H1 (cell line): ENCODE measurements at regions not wholly inside any gene's neighbourhood (a gene's known extent, or its start where the extent isn't known, plus 50 kb on each side); places are given as distances from the start of the nearest gene placed in this dataset.

ENCODE experiments used
- CTCF ChIA-PET: fragments of 300-600 bp; sonication (Branson Sonifier 250); formaldehyde crosslinking; loops from one replicate; lab custom pipeline; 2021; ENCODE audit not compliant: partially characterized antibody; lab: Charles Lee
- POLR2A ChIA-PET: fragments of 300-600 bp; sonication (Branson Sonifier 250); formaldehyde crosslinking; loops from one replicate; lab custom pipeline; 2021; ENCODE audit warnings: inconsistent platforms; ENCODE audit not compliant: partially characterized antibody; lab: Charles Lee
- DNase-seq, 2 experiments: peaks; one replicate each; pipeline versions ENCODE4 v3.0.0 to v3.0.0-alpha.2; 2010 to 2022; ENCODE audit warnings: low spot score in 2 of 2, low read depth in 1 of 2, mixed read lengths in 1 of 2
- FAIRE-seq: peaks from 2 replicates; lab custom pipeline; 2011; peaks lifted over from hg19 to GRCh38; lab: Jason Lieb, UNC
- H2AFZ ChIP-seq: 2 replicates; pipeline ENCODE4 v1.8.1; 2012; ENCODE audit warnings: low read length, inconsistent platforms
- H2AK5ac ChIP-seq: 2 replicates; pipeline ENCODE4 v1.6.1; 2013; ENCODE audit warnings: low read depth, low read length
- H2BK120ac ChIP-seq: replicated peaks from 2 replicates; pipeline ENCODE3; 2013; ENCODE audit warnings: low read depth, low read length, inconsistent platforms
- H2BK12ac ChIP-seq: 2 replicates; pipeline ENCODE4 v1.6.1; 2013; ENCODE audit warnings: low read depth, low read length
- H2BK15ac ChIP-seq: 2 replicates; pipeline ENCODE4 v1.6.1; 2013; ENCODE audit warnings: low read length
- H2BK20ac ChIP-seq: 2 replicates; pipeline ENCODE4 v1.6.1; 2013; ENCODE audit warnings: low read length
- H2BK5ac ChIP-seq: 2 replicates; pipeline ENCODE4 v1.6.1; 2013; ENCODE audit warnings: low read depth, low read length
- H3K14ac ChIP-seq: 2 replicates; pipeline ENCODE4 v1.6.1; 2013; ENCODE audit warnings: inconsistent platforms; ENCODE audit not compliant: insufficient read length
- H3K18ac ChIP-seq: 2 replicates; pipeline ENCODE4 v1.6.1; 2013; ENCODE audit warnings: low read length; ENCODE audit errors: extremely low read depth
- H3K23ac ChIP-seq: 2 replicates; pipeline ENCODE4 v1.6.1; 2013; ENCODE audit warnings: inconsistent platforms; ENCODE audit not compliant: insufficient read length
- H3K23me2 ChIP-seq: 2 replicates; pipeline ENCODE4 v1.6.1; 2013; ENCODE audit warnings: low read depth, low read length
- H3K27ac ChIP-seq: 2 replicates; pipeline ENCODE4 v1.6.1; 2011; ENCODE audit warnings: low read depth, low read length, inconsistent platforms
- H3K27me3 ChIP-seq, 4 experiments: replicated peaks in 1 of 4; 1 replicate in 1 of 4; 2 replicates in 3 of 4; pipeline versions ENCODE4 v1.6.1 to v1.8.1; 2011 to 2013; ENCODE audit warnings: low read length in 3 of 4, mild to moderate bottlenecking in 3 of 4, inconsistent platforms in 2 of 4, mixed read lengths in 2 of 4, moderate library complexity in 1 of 4; ENCODE audit not compliant: control insufficient read depth in 3 of 4, insufficient read depth in 3 of 4; ENCODE audit errors: extremely low read depth in 1 of 4
- H3K36me3 ChIP-seq, 4 experiments: 2 replicates each; pipeline versions ENCODE4 v1.6.1 to v1.8.1; 2011 to 2013; ENCODE audit warnings: mild to moderate bottlenecking in 4 of 4, low read length in 3 of 4, moderate library complexity in 2 of 4, control low read depth in 1 of 4, inconsistent platforms in 1 of 4; ENCODE audit not compliant: insufficient read depth in 4 of 4, control insufficient read depth in 2 of 4
- H3K4ac ChIP-seq: replicated peaks from 2 replicates; pipeline ENCODE3; 2013; ENCODE audit warnings: low read length, low read depth, mixed read lengths, inconsistent platforms; ENCODE audit not compliant: insufficient read length
- H3K4me1 ChIP-seq, 4 experiments: replicated peaks in 1 of 4; 1 replicate in 1 of 4; 2 replicates in 3 of 4; pipeline versions ENCODE4 v1.6.1 to v1.8.1; 2011 to 2013; ENCODE audit warnings: low read length in 3 of 4, inconsistent platforms in 2 of 4, mixed read lengths in 1 of 4; ENCODE audit not compliant: insufficient read depth in 4 of 4, control insufficient read depth in 3 of 4
- H3K4me2 ChIP-seq, 2 experiments: 2 replicates each; pipeline versions ENCODE4 v1.6.1 to v1.8.1; 2011 to 2013; ENCODE audit warnings: low read depth in 2 of 2, low read length in 2 of 2, control low read depth in 1 of 2, inconsistent platforms in 1 of 2, mild to moderate bottlenecking in 1 of 2; ENCODE audit not compliant: insufficient read depth in 1 of 2
- H3K4me3 ChIP-seq, 4 experiments: fragments of 200-600, 300-600 bp in 1 of 4; sonication (generic), shearing (Covaris generic), sonication (Bioruptor Twin) in 1 of 4; 2 replicates each; pipeline versions ENCODE4 v1.5.1 to v1.8.1; 2011 to 2016; ENCODE audit warnings: low read length in 4 of 4, low read depth in 3 of 4, control low read depth in 2 of 4, inconsistent platforms in 2 of 4, mild to moderate bottlenecking in 2 of 4, mixed read lengths in 1 of 4, moderate library complexity in 1 of 4; ENCODE audit not compliant: insufficient read depth in 2 of 4; ENCODE audit errors: extremely low read depth in 1 of 4
- H3K56ac ChIP-seq: replicated peaks from 2 replicates; pipeline ENCODE3; 2013; ENCODE audit warnings: low read depth, mild to moderate bottlenecking, mixed read lengths, low read length, inconsistent platforms; ENCODE audit not compliant: insufficient read length
- H3K79me1 ChIP-seq: 2 replicates; pipeline ENCODE4 v1.6.1; 2013; ENCODE audit warnings: low read depth, low read length, control low read depth
- H3K79me2 ChIP-seq, 2 experiments: 2 replicates each; pipeline versions ENCODE4 v1.6.1 to v1.8.1; 2012 to 2013; ENCODE audit warnings: low read length in 2 of 2, mild to moderate bottlenecking in 2 of 2, inconsistent platforms in 1 of 2; ENCODE audit not compliant: insufficient read depth in 2 of 2, control insufficient read depth in 1 of 2
- H3K9ac ChIP-seq, 4 experiments: replicated peaks in 1 of 4; 1 replicate in 1 of 4; 2 replicates in 3 of 4; pipeline versions ENCODE4 v1.6.1 to v1.8.1; 2011 to 2013; ENCODE audit warnings: low read depth in 3 of 4, low read length in 3 of 4, control low read depth in 2 of 4, mild to moderate bottlenecking in 2 of 4, moderate library complexity in 2 of 4, inconsistent platforms in 1 of 4; ENCODE audit errors: extremely low read depth in 1 of 4
- H3K9me3 ChIP-seq, 2 experiments: 2 replicates each; pipeline versions ENCODE4 v1.6.1 to v1.8.1; 2012 to 2013; ENCODE audit warnings: mild to moderate bottlenecking in 2 of 2, moderate library complexity in 2 of 2, control low read depth in 1 of 2, inconsistent platforms in 1 of 2, low read depth in 1 of 2, low read length in 1 of 2, mixed read lengths in 1 of 2; ENCODE audit not compliant: insufficient read depth in 2 of 2
- H4K20me1 ChIP-seq, 2 experiments: replicated peaks in 1 of 2; 2 replicates each; pipeline versions ENCODE3 to v1.8.1; 2011 to 2013; ENCODE audit warnings: inconsistent platforms in 2 of 2, low read length in 2 of 2, mild to moderate bottlenecking in 1 of 2; ENCODE audit not compliant: insufficient read depth in 2 of 2, control insufficient read depth in 1 of 2
- H4K5ac ChIP-seq: 2 replicates; pipeline ENCODE4 v1.6.1; 2013; ENCODE audit warnings: low read length, low read depth, mixed read lengths, inconsistent platforms; ENCODE audit not compliant: insufficient read length
- H4K8ac ChIP-seq: 2 replicates; pipeline ENCODE4 v1.8.0; 2013; ENCODE audit warnings: mild to moderate bottlenecking, moderate library complexity, low read length, inconsistent platforms; ENCODE audit not compliant: insufficient read depth; ENCODE audit errors: extremely low read depth
- H4K91ac ChIP-seq: replicated peaks from 2 replicates; pipeline ENCODE3; 2013; ENCODE audit warnings: low read length, mixed read lengths, inconsistent platforms; ENCODE audit not compliant: insufficient read length
- WGBS, 2 experiments: shearing (Covaris generic) in 1 of 2; methylation state at CpG; one replicate each; pipeline versions ENCODE4 v1.1.6 to v1.1.7; 2013 to 2015; ENCODE audit warnings: low lambda C conversion rate in 2 of 2, mixed read lengths in 2 of 2, inconsistent platforms in 1 of 2, low coverage in 1 of 2, missing lambda C conversion rate in 1 of 2; ENCODE audit not compliant: insufficient replicate concordance in 2 of 2, insufficient coverage in 1 of 2, insufficient read length in 1 of 2; ENCODE audit errors: extremely low coverage in 1 of 2, missing lambda C conversion rate in 1 of 2; 5-methylcytosine and 5-hydroxymethylcytosine counted together
- TF ChIP-seq, protein P1 (sequence below): IDR thresholded peaks from 2 replicates; pipeline ENCODE4 v1.6.1; 2012; ENCODE audit warnings: inconsistent platforms

DNA sequence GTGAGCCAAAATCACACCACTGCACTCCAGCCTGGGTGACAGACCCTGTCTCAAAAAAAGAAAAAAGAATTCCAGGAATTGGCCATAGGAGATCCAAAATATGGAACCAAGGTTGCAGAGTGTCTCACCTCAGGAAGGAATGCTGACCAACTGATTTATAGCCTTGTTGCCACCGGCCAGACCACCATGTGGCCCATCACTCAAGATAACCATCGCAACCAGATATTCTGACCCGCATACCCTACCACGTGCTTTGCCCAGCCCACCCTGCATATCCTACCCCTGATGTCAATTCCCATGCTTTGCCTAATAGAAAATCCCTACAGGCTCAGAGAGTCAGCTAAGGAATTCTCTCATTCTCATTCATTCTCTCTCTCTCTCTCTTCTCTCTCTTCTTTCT lies 95.1 kb upstream of the DOCK9 start:
- no peak overlapping the region for H4K5ac ChIP-seq
- no peak overlapping the region for H2BK120ac ChIP-seq
- no peak overlapping the region for H2BK5ac ChIP-seq
- H3K18ac ChIP-seq, result no peak overlapping the region
- ChIA-PET CTCF (interaction anchor here (0.6 to 0.7 kb wide), 3 partner anchors 9 to 480 kb away, joined by 3 read pairs; no protein-coding TSS in a partner anchor), POLR2A (no interaction called here)
- no peak overlapping the region for H3K14ac ChIP-seq
- no peaks in the 10 kb centered on the region for H3K4me1 ChIP-seq
- DNase-seq (no peak), FAIRE-seq (no peak)
- TF ChIP-seq, protein P1, sequence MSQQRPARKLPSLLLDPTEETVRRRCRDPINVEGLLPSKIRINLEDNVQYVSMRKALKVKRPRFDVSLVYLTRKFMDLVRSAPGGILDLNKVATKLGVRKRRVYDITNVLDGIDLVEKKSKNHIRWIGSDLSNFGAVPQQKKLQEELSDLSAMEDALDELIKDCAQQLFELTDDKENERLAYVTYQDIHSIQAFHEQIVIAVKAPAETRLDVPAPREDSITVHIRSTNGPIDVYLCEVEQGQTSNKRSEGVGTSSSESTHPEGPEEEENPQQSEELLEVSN, result no peak
- H3K27me3 ChIP-seq, result no peaks in the 10 kb centered on the region
- no peak overlapping the region for H4K8ac ChIP-seq
- 91% methylated on average over 4 of the region's 4 CpGs; no CpG with 5 or more reads in 1 of the 2 experiments for WGBS, 2 experiments
- H4K91ac ChIP-seq, result no peak overlapping the region
- no peak overlapping the region for H3K4ac ChIP-seq
- H3K79me1 ChIP-seq, result no peaks in the 10 kb centered on the region
- no peak overlapping the region for H2AK5ac ChIP-seq
- no peak overlapping the region for H3K23ac ChIP-seq
- H3K4me2 ChIP-seq, result no peak overlapping the region
- H2BK20ac ChIP-seq, result no peak overlapping the region
- H3K36me3 ChIP-seq, result no peaks in the 10 kb centered on the region
- no peak overlapping the region for H2BK15ac ChIP-seq
- no peaks in the 10 kb centered on the region for H3K79me2 ChIP-seq
- H2BK12ac ChIP-seq, result no peak overlapping the region
- no peak overlapping the region for H2AFZ ChIP-seq
- H3K9ac ChIP-seq, result no peak overlapping the region
- no peaks in the 10 kb centered on the region for H4K20me1 ChIP-seq
- no peaks in the 10 kb centered on the region for H3K23me2 ChIP-seq
- H3K27ac ChIP-seq, result no peak overlapping the region
- H3K9me3 ChIP-seq, result no peaks in the 10 kb centered on the region
- no peak overlapping the region for H3K56ac ChIP-seq
- no peak overlapping the region for H3K4me3 ChIP-seq
